Skeletal muscle cell (primary cell): ENCODE measurements at regions not wholly inside any gene's neighbourhood (a gene's known extent, or its start where the extent isn't known, plus 50 kb on each side); places are given as distances from the start of the nearest gene placed in this dataset.
"Not testable (repeated sequence)": the region's sequence is repeated elsewhere in the genome, so short reads cannot be mapped to it uniquely, and the experiment has no call there.

Experiments
- DNase-seq: peaks from one replicate; pipeline ENCODE4 v3.0.0-alpha.2; 2010; ENCODE audit warnings: low read depth
- H3K4me3 ChIP-seq: 2 replicates; pipeline ENCODE4 v1.5.1; 2011; ENCODE audit warnings: low read depth, mild to moderate bottlenecking, control low read depth, low read length, moderate library complexity

DNA sequence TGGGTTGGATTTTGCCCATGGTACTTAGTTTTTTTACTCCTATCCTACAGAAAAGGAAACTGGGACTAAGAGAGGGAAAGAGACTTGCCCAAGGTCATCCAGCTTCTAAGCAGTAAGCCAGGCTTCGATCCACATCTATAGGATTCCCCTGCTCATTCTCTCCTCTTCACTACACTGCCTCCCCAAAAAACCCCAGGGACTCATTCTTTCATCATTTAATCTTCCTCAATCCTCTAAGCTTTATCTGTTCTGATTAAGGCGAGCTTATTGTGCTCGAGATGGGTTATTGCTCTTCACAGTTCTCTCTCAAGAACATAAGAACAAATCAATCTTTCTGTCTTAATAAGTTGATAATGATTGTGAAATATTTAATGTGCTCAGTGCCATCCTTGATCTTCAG is 511.1 kb upstream of the BRINP1 start:
- no peak overlapping the region for H3K4me3 ChIP-seq
- DNase-seq: no peak

DNA sequence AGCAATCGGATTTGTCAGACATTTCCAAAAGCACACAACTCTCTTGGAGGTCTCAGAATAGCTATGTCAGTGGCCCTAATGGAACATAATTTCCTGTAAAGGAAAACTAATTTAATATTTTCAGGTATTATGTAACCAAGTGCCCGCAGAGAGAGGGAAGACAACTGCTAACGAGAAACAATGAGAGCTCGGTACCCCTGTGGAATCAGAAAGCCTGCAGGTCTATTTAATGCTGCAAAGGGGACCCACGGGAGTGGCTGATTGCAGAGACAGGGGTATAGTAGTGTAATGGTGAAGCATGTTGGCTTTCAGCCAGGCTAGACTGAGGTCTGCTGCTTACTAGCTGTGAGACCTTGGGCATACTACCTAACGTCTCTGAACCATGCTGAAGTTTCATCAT is 508.1 kb upstream of the BRINP1 start:
- no peak overlapping the region for H3K4me3 ChIP-seq

DNA sequence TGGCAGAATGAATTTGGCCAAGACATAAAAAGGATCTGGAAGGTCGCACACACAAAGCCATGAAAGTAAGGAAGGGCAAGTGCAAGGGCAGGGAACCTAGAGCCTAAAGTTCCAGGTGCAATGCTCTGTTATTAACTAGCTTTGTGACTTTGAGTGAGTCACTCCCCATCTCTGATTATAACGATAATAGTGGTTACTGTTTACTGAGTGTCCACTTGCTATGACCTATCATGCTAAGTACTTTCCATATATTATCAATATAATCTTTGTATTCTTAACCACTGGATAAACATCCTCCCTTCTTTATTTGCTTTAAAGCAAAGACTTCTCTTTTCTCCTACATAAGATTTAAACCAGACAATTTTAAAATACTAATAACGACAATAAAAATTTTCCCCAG is 504.6 kb upstream of the BRINP1 start:
- no peak for DNase-seq
- no peak overlapping the region for H3K4me3 ChIP-seq

More for the DNA sequence above, 508.1 kb upstream of the BRINP1 start:
- DNase-seq: no peak

DNA sequence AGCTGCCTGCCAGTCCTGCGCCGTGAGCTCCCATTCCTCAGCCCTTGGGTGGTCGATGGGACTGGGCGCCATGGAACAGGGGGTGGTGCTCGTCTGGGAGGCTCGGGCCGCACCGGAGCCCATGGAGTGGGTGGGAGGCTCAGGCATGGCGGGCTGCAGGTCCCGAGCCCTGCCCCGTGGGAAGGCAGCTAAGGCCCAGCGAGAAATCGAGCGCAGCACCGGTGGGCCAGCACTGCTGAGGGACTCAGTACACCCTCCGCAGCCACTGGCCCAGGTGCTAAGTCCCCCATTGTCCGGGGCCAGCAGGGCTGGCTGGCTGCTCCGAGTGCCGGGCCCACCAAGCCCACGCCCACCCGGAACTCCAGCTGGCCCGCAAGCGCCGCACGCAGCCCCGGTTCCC is 501.0 kb upstream of the BRINP1 start:
- H3K4me3 ChIP-seq, DNase-seq: not testable (repeated sequence)

DNA sequence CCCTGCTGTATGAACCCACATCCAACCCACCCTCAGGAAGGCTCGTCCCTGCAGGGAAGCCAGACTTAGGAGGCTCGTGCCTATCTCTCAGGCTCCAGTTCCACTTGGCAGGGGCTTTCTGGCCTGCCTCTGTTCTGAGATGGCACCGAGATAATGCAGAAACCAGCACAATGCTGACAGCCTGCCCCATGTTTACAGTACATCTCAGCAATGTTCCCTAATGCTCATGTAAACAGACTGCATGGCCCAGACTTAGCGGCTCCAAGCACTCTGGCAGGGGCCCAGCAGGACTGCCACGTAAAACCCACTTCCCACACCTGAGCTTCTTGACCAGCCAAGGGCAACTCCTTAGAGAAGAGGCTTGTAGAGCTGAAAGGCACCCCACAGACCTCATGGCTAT is 499.5 kb upstream of the BRINP1 start:
- H3K4me3 ChIP-seq: no peak overlapping the region
- DNase-seq: no peak

DNA sequence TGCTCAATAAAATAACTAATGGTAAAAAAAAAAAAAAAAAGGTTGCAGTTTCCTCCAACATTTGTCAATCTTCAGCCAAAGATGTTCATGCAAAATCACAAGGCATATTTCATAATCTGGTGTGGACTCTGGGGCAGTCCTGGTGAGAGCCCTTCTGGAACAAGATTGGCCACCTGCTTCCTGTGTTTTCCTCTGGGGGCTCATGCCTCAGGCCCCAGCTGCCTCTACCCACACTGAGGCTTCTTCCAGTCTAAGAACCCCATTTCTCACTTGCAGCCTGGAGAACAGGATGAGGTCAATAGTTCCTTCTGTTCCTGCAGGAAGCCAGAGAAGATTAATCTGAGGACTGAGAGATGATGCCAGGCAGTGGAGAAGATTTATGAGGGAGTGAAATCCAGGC is 492.6 kb upstream of the BRINP1 start:
- DNase-seq: no peak
- no peak overlapping the region for H3K4me3 ChIP-seq

DNA sequence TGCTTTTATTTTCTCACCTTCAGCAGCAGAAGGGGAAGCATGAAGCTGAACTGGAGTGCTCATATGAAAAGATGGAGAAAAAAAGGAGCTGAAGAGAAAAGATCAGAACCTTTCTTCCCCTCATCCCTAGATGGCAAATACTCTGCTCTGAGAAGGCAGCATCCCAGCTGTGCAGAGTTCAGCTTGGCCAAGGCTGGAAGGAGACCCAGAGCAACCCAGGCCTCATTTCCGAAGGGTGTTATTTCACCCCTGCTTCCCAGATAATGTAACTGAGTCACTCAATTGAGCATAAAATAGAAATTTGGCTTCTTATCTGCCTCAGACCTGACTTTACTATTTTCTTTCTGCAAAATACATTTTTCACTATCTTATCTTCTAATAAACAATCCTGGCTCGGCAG is 489.9 kb upstream of the BRINP1 start:
- no peak overlapping the region for H3K4me3 ChIP-seq
- DNase-seq: no peak

DNA sequence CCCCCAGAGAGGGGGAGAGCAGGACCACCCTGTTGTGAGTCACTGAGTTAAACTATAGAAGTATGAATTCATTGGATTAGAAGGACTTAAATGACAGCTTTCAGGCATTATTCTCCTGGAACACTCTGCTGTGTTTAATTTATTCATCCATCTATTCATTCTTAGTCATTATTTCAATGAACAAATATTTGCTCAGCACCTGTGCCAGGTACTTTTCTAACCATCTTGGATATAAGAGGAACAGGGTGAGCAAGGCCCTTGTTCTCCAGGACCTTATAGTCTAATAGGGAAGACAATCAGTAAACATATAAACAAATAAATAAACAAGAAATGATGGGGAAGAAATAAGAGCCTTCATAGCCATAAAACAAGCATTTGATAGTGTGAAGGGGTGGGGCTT is 483.9 kb upstream of the BRINP1 start:
- no peak for DNase-seq
- no peak overlapping the region for H3K4me3 ChIP-seq

DNA sequence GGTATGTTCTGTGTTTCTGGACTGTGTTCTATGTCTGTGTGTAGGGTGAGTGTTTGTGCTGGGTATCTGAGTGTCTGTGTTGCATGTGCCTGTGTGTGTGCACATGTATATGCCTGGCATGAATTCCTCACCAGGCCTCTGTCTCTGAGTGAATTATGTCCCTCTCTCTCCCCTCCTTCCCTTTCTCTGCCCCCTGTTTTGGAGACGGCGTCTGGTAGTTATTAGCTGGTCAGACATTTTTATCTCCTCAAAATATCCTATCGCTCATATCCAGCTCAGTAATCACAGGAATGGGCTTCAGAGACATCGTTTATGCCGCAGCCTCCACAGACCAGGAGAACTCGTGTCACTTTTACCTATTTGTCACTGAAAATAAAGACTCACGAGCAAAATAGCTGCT is 483.2 kb upstream of the BRINP1 start:
- DNase-seq: no peak

DNA sequence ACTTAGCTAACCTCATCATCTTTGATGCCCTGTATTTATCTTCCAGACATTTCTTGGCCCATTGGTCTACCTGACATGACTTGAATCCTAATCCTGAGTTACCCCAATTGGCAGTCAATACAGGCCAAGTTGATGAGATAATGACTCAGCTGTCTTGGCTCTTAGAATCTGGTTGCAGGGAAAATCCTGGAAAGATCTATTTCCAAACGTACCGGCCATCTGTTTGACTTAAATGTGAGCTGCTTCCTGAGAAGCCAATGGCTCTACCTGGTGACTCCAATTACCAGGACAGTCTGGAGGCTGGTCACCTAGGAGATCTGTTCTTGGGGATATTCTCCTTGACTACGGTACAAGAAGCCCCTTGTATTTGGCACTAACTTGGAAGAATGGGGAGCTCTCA is 475.2 kb upstream of the BRINP1 start:
- DNase-seq: no peak
- H3K4me3 ChIP-seq: no peak overlapping the region

More for the DNA sequence above, 483.2 kb upstream of the BRINP1 start:
- no peak overlapping the region for H3K4me3 ChIP-seq

DNA sequence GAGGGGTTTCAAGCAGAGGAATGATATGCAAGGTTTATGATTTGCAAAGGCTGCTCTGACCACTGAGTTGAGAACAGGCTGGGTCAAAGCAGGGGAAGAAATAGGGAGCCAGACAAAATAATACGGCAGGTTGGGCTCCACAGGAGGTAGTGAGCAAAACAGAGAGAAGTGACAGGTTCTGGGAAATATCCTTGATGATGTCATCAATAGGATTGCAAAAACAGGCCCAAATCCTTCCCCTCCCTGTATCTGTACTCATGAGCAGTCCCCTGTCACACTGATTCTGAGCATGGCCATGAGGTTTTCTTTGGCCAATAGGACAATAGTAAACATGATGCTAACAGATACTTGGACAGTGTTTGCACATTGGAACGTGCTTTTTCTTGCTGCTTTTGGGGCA is 471.8 kb upstream of the BRINP1 start:
- no peak overlapping the region for H3K4me3 ChIP-seq
- no peak for DNase-seq

DNA sequence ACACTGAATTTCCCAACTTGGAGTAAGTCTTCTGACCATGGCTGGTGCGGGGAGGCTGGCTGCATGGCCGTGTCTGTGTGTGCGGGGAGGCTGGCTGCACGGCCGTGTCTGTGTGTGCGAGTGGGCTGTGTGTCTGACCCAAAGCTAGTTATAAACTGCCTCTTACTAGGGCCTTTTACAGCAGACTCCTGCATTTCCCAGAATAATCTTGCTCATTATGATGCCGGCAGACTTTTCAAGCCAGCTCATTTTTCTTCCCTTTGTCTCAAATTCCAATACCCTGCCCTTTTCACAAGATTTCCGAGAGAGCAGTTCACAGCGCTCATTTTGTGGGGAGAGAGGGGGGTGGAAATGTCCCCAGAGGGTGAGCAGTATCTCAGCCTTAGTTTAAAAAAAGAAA is 470.7 kb upstream of the BRINP1 start:
- no peak for DNase-seq
- no peak overlapping the region for H3K4me3 ChIP-seq

DNA sequence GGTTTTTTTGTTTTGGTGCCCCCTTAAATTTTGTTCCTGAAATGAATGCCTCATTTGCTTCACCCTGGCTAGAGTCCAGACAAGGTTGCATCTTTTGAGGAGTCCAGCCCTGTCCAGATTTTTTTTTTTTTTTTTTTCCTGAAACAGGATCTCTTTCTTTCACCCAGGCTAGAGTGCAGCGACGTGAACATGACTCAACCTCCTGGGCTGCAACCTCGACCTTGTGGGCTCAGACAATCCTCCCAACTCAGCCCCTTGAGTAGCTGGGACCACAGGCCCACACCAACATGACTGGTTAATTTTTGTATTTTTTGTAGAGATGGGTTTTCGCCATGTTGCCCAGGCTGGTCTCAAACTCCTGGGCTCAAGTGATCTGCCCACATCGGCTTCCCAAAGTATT is 469.0 kb upstream of the BRINP1 start:
- H3K4me3 ChIP-seq: no peak overlapping the region
- DNase-seq: no peak

DNA sequence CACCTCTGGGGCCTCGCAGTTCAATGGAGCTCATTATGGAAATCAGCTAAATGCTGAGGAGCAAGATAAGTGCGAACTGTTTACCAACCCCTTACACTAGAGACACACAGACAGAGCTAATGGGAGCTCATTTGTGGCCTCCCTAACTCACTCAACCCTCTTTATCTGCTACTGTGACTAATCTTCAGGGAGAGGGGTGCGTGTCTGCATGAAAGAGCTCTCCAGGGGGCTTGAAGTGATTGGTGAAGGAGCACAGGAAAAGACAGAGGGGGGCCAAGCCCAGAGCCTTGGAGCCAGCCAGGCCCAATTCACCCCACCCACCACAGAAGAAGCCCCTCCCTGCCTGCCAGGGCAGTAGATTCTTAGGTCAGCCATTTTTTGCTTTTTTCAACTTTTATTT is 466.8 kb upstream of the BRINP1 start:
- no peak overlapping the region for H3K4me3 ChIP-seq
- DNase-seq: no peak

DNA sequence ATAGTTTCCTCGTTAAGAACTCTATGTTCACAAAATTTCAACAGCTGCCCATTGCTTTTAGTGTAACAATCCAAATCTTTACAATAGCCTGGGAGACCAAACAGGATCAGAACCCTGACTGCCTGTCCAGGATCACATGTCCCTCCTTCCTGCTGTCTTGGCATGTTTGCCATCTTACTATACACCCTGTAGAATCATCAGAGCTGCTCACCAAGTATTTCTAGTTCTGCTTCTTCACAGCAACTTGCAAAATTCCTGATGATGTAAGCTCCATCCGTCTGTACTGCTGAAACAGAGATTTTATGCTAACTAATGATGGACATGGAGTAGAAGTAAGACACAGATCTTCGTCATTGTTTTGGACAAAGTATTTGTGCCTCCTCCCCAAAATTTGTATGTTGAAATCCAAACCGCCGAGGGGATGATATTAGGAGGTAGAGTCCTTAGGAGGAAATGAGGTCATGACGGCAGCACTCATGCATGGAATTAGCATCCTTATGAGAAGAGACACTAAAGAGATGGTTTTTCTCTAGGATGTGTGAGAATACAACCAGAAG is 464.9 kb upstream of the BRINP1 start:
- no peak for DNase-seq
- H3K4me3 ChIP-seq: no peak overlapping the region

DNA sequence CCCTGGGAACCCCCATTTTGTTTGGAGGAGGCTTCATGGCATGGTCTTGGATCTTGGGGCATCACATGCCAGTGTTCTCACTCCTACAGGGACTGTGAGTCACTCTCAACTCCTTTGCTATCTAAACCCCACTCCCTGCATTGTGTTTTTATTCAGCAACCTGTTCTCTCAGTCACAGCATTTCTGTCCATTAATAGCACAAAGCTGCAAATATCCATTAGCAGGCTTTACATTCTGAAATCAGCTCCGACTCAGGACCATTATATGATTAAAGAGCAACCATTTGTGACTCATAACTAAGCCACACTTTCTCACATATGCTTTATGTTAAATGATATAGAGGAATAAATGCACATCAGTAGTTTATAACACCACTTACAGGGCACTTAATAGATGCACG is 462.1 kb upstream of the BRINP1 start:
- DNase-seq: no peak
- no peak overlapping the region for H3K4me3 ChIP-seq

DNA sequence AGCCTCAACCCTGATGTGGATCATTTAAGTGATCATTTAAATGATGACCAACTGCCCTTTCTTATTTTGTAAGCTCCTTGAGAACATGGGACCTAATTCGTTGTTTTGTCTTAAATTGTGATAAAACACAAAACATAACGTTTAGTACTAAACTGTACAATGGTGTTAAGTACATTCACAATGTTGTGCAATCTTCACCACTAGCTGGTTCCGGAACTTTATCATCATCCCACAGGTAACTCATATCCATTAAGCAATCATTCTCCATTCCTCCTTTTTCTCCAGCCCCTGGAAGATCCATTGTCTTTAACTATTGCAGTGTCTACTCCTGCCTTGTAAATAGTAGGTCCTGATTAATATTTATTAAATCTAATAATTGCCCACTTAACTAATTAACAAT is 460.5 kb upstream of the BRINP1 start:
- H3K4me3 ChIP-seq: no peak overlapping the region
- DNase-seq: no peak

DNA sequence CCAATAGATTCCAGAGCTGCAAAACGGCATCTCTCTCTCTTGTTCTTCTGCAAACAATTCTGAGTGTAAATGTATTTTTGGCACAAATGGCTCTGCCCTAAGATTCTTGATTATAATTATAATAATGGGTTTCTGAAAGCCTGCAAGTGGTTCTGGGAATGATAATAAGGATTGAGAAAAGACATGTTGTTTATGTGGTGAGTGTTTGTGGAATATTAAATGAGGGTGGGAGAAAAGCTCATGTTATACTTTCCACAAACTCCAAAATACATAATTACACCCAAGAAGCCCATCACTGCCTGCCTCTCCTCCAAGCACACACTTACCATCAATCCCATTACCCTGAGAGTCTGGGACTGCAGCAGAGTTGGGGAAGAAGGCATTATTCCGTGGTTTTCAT is 460.0 kb upstream of the BRINP1 start:
- no peak for DNase-seq

DNA sequence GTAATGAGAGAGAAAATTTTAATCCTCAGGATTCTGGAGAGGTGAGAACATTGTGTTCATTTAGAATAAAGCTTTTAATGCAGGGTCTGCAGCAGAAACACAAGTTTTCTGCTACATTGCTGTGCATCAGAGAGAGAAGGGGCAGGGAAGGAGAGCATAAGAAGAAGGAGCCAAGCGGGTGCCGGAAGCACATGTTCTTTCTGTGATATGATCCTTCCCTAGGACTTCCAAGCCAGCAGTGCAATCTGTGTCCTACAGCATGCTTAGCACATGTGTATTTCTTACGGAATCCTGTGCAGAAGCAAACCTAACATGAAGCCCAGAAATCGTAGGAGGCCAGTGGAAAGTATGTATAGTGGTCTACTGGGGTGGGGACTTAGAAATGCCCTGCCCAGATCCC is 458.3 kb upstream of the BRINP1 start:
- no peak overlapping the region for H3K4me3 ChIP-seq
- DNase-seq: no peak

More for the DNA sequence above, 460.0 kb upstream of the BRINP1 start:
- no peak overlapping the region for H3K4me3 ChIP-seq

DNA sequence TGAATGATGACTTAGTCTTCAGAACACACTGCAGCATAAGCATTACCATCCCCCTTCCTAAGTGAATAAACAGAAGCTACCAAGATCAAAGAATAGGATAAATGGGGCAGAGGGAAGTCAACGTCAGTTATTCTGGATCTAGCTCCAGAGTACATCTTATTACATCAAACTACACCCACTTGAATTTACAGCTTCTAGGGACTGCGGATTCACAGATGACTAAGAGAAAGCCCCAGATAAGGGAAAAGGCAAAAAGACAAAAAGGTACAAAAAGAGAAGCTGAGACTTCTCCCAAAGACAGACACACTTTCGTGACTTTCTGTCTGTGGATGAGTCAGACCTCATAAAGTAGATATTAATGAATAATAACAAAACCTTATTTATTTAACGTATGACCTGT is 457.9 kb upstream of the BRINP1 start:
- no peak overlapping the region for H3K4me3 ChIP-seq
- no peak for DNase-seq

DNA sequence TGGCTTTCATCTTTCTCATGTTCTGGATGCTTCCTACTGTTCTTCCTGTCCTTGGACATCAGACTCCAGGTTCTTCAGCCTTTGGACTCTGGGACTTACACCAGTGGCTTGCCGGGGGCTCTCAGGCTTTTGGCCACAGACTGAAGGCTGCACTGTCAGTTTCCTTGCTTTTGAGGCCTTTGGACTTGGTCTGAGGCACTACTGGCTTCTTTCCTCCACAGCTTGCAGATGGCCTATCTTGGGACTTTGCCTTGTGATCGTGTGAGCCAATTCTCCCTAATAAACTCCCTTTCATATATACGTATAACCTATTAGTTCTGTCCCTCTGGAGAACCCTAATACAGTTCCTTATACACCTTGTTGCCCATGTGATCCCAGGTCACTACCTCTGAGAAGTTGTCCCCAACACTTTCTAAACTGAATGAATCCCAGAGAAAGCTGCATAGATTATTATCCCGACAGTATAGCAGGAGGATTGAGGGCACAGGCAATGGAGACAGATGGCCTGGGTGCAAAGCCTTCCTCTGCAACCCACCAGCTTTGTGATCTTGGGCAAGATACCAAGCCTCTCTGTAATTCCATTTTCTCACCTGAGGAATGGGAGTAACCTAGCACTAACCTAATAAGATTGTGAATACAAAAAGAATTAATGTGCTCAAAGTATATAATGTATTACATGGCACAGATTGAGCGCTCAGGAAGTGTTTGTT is 449.6 kb upstream of the BRINP1 start:
- DNase-seq: no peak
- H3K4me3 ChIP-seq: no peak overlapping the region
